GM21576 (cell line): ENCODE measurements at regions not wholly inside any gene's neighbourhood (a gene's known extent, or its start where the extent isn't known, plus 50 kb on each side); places are given as distances from the start of the nearest gene placed in this dataset.
A peak's percentile ranks its signal among the peaks of the same experiment; 100 is the strongest.

Source experiments
- ATAC-seq: cut with Tn5 transposase; IDR thresholded peaks from one replicate; pipeline ENCODE4 v1.9.1; 2021; ENCODE audit warnings: mild to moderate bottlenecking, moderate library complexity; ENCODE audit not compliant: unreplicated experiment

DNA sequence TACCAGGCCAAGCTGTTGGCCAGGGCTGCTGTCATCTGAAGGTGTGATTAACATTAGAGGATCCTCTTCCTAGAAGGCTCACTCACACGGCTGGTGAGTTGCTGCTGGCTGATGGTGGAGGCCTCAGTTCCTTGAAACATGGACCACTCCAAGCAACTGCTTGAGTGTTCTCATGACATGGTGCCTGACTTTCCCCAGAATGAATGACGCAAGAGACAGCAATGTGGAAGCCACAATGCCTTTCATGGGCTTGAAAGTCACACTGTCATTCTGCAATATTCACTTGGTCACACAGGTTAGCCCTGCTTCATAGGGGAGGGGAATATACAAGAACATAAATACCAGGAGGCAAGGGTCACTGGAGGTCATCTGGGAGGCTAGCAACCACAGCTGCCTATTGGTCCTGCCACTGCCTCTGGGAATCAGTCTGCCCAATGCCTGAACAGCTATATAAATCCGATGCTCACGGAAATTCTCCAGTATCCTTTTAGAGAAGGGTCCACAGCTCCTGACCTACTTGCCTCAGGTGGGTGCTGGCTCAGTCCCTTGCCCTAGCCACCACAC lies 97.1 kb upstream of the MAML3 start:
- ATAC-seq = no peak

DNA sequence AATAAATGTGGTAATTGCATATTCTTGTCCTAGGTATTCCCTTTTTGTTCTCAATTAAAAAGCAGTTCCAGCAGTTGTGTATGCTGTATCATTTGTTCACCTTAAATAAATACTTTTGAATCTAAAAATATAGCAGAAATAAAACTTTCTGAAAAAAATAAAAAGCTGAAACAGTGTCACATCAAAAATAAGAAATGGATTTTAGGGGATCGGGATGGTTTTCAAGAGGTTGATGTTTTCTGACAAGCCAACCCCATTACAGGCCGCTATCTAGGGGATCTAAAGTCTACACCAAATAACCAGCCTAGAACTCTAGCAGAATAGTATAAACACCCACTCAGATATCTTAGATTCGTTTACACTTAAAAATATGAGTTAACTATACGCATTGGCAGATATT lies 95.4 kb upstream of the MAML3 start:
- no peak for ATAC-seq

DNA sequence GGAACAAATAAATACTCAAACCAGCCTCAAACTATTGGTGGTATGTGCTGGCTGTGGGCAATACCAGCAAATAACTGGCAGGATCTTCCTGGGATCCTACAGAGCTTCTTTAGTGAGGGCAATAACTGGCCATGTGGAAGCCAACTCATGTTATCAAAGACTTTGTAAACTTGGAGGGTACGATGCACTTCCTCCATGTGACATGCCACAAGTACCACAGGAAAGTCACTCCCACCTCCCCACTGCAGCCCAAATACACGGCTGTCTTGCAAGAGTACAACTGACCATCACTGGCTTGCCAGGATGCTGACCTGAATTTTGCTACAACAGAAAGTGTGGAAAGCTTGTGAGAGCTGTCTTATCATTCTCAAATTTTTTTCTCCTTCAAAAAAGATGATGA lies 93.3 kb upstream of the MAML3 start:
- no peak for ATAC-seq

DNA sequence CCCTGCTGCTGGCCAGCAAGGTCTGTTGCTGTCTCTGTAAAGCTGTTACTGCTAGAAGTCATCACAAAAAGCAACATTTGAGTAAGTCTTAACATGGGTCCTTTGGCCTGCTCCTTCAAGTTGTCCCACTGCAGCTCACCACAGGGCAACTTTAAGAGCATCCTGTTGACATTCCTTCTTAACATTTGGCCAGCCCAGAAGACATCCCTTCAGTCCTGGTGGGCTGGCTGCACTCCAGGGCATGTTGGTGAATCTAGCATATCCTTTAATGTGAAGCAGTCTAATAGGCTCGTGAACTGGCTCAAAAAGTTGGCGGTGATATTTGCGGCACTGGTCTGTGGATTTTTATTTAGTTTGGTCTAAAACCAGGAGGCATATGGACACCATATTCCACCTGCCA lies 92.2 kb upstream of the MAML3 start:
- no peak for ATAC-seq

DNA sequence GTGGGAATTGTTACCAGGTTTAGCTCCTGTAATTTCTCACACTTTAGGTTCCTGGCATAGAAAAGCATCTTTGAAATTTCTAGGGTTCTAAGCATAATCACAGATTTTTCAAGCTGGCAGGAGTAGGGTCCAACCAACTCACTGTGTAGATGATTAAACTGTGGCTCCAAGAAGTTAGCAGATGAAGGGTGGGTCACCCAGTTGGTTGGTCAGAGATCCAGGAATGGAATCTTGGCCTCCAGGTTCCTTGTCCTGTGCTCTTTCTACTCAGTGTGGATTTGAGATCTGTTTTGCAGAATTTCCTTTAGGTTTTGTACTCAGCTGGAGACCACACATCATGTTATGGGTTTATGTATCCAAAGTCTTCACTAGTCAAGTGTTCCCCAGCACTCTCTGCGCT lies 90.3 kb upstream of the MAML3 start:
- no peak for ATAC-seq

DNA sequence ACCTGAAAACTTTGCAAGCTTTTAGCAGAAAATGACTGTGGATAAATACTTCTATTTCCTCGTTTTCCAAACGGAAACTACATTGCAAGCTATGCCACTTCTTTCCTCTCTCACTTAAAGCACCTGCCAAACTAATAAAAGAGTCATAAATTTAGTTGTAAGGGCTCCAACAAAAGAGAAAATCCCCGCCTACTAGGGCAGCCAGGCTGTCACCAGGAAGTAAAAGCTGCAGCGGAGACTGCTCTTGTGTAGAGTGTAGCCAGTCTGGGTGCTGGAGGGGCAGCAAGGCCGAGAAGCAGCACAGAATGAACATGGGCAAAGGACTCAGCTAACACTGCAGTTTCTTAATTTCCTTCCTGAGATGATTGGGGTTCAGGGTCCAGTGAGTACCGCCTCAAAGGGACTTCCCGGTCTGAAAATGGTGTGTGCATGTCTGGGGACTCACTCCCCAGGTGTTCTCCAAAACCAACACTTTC lies 89.3 kb upstream of the MAML3 start:
- peak; percentile 85 for ATAC-seq

DNA sequence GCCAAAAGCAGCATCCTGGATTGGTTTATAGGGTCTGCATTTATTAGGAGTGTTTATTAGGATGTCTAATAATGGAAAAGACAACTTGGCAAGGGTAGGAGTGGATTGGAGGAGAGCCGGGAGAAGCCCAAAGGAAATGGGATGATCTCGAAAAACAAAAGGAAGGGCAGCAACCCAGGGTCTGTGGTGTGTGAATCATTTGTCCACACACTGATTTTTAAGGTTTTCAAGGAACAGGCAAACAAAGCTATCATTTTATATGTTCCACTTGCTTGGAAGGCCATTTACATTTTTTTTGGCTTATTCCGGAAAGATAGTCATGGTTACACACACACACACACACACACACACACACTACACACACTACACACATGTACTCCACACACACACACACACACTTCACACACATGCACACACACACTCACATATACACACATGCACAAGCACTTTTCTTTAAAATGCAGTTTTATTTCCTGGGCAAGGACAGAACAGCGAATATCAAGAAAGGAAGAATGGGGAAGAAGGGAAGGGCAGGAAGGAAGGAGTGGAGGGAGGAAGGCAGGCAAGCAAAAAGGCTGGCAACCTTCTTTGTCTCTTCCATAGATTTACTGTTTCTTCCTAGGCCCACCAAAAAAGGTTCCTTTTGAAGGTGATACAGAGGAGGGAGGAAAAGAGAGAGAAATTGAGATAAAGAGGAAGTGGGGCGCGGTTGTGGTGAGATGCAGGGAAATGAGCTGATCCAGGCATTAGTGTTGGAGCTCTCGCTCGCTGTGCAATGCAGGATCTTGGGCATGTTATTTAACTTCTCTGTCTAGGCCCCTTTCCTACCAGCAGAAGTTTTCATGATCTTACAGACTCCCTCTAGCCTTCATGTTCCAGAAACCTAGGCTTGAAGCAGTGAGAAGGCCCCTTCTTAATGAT lies 88.6 kb upstream of the MAML3 start:
- ATAC-seq = peak; percentile 54

DNA sequence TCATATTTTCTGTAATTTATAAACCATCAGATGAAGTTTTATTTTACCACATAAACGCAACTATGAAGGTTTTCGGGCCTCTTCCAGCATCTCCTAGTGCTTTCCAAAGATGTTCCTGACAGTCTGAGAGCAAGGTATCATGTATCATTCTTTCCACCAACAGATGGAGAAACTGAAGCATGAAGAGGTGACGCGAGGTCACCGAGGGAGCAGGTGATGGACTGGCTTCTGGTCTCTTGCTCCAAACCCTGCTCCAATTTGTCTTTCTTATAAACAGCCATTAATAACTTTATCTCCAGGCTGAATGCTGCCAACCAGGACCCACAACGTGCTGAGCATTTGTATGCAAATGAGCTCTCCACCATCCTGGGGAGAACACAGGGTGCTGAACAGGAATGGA lies 86.3 kb upstream of the MAML3 start:
- no peak for ATAC-seq

DNA sequence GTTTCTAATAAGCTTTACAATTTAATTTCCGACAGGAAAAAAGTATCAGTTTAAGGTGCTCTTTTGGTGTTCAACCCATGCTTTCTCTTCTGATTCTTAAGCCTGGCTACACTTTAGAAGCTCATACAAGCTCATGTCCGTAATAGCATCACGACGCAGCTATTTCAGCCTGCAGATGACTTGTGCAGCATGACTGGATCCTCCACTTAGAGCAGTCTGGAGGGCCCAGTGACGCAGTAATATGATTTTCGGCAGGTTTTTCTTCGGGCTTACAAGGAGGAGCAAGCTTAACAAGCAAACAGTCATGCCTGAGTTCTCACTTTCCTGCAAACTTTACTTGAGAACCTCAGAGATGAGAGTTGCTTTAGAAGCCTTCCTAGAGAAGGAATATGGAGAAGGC lies 85.3 kb upstream of the MAML3 start:
- ATAC-seq = no peak

DNA sequence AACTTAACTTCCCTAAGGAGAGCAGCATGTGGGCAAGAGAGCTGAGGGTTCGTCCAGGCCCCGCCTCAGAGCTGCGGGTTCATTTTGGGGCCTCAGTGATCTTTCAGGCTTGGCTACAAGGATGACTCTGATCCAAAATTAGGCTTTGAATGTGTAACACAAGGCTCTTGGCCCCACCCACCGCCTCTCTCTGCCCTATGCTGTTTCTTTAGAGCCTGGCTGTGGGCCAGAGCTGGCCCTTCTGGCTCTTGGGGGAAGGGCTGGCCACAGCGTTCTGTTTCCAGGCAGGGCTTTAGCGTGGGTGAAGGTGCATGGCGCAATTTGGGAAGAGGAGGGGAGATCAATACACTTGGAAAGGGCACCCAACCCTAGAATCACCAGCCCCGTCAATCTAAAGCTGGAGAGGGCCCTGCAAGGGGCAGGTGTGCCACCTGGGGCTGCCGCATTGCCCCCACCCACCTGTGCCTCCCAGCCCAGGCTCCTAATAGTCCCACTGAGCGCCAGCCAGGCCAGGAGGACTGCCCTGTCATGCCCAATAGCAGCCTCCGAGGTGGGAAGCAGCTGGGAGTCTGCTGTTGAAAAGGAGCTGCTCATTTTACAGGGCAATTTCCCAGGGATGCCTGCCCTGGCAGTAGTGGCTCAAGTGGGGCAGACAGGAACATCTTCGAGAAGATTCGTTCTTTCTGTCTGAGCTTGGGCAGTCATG lies 84.5 kb upstream of the MAML3 start:
- no peak for ATAC-seq

DNA sequence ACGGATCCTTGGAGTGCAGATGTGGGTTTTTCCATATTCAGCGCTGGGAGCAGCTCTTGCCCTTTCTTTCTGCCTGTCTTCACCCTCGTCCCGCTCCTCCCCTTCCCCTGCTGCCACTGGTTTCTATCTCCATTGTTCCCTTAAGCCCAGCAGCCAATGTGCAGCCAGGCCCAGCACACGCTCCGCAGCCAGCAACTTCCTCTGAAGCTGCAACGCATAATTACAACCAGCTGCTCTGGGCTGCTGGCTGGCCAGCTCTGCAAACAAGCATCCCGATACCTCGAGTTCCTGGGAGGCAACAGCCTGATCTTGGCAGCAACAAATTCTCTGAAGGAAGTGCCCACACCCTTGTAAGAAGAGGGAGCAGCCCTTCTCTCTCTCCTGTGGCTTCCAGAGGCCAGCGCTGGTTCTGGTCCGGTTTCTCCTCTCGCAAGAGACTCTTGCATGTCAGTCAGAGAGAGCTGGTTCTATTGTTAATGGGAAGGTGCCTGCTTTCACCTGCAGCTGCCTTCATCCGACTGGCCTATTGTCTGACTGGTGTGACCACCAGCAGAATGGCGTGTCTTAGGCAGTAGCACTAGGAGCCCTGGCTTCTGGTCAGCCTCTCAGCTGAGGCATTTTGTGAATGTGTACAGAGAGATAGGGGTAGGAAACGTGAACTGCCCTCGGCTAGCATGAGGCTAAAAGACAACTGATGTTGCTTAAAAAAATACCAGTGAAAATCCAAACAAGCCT lies 83.8 kb upstream of the MAML3 start:
- no peak for ATAC-seq

DNA sequence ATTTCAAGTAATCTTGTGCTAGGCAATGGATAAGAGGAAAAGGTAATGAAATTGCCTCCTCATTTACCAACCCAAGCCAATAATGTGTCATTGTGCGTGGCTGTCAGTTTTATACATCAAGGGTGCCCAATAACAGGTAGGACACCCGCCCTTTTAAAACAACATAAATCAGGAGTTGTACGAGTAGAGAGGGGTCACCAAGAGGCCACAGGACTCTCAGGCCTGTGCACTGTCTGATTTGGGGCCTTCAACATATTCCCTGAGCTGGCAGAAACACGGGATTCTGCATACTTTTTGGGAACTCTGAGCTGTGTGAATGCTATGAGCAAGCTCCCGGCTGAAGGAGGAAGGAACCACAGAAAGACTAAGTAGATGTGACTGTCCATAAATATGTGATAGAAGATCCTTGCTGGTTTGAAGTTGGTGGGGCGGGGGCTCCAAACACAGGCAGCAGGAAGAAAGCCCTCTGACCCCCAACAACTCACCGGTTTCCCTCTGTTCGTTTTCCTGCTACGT lies 82.7 kb upstream of the MAML3 start:
- ATAC-seq = no peak

DNA sequence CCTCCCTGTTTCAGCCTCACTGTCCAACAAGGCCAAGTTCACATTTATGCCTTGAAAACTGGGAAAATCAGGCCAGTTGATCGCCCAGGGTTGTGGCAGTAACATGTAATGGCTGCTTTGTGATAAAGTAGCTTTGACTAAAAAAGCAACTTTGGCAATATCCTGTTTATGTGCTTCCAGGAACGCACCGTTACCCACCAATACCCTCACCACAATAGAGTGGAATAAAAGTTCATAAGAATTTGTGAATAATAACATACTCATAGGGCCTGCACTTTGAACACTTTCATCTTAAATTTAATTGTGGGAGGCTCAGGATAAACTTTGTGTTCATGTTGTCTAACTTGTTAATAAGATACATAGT lies 80.7 kb upstream of the MAML3 start:
- ATAC-seq = no peak

DNA sequence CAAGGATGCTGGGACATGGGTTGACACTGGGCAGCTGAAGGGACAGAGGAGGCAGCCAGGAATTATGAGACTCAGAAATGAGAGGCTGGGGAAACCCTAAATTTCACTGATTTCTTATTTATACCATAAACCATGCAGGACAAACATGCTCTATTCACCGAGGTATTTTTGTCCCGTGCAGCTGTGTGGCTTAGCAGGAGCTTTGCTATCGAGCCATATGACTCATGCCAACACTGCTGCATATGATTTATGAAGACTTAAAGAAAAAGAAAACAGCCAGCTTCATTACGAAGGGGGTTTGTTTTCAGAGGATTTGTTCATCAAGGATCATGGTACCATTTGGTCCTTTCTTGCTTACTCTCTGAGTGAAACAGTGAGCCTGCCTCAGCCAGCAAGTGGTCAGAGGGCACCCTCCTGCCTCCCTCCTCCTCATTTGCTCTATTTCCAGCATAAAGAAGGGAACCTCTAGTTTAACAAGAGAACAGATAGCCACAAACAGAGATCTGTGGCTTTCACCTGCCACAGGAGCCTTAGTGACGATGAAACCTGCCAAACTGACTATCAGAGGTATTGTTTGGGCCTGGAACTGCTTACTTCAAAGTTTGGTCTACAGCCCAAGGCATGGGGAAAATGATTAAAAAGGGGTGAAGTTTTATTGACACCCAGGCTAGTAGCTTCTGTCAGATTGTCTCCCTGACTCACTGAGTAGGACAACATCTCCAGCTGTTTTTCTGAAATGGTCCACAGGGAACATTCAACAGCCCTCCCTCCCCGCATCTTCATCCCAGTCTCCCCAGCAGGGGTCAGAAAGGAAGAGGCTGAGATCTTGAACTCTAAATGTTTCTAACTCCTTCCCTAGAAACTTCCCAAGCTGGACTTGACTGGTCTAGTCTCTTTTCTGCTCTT lies 80.1 kb upstream of the MAML3 start:
- ATAC-seq = no peak

DNA sequence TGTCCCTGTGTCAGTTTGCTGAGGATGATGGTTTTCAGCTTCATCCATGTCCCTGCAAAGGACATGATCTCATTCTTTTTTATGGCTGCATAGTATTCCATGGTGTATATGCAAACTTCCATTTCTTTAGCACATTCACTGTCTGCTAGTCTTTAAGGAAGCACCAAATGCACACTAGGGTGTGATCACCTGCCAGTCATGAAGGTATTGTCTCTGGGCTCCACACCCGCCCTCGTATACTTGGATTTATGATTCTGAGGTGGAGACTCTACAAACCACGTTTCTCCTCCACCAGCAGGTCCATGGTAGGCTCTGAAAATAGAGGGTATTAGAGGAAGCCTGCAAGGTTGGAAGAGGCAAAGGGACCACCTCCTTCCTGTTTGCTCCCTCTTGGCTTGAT lies 75.9 kb upstream of the MAML3 start:
- no peak for ATAC-seq

DNA sequence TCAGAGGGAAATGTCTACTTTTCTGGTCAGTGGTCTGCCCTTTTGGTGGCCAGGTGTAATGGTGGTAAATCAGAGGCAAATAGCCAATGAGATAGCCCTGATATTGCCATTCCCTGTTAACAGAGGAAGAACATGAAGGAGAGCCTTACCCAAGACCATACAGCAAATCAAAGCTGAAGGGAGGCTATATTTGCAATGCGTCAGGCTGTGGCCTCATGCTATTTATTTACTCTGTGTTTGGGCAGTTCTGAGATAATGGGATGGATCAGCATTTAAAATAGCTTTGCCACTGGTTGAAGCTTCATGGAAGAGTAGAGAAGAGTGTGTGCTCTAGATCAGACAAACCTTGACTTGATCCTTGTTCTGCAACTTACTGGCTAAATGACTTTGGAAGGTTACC lies 73.3 kb upstream of the MAML3 start:
- no peak for ATAC-seq

DNA sequence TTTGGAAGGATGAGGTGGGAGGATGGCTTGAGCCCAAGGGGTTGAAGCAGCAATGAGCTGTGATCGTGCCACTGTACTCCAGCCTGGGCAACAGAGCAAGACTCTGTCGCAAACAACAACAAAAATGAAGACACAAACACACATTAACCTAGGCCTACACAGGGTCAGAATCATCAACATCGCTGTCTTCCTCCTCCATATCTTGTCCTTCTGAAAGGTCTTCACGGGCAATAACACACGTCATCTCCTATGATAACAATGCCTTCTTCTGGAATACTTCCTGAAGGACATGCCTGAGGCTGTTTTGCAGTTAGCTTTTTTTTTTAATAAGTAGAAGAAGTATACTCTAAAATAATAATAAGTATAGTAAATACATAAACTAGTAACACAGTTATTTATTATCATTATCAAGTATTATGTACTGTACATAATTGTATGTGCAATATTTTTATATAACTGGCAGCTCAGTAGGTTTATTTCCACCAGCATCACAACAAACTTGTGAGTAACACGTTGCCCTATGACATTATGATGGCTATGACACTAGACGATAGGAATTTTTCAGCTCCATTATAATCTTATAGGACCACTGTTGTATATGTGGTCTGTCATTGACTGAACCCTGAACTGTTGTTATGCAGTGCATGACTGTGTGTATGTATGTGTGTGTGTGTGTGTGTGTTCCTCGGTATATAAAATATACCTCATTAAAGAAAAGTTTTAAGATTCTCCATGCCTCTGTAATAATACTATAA lies 69.2 kb upstream of the MAML3 start:
- ATAC-seq = no peak

DNA sequence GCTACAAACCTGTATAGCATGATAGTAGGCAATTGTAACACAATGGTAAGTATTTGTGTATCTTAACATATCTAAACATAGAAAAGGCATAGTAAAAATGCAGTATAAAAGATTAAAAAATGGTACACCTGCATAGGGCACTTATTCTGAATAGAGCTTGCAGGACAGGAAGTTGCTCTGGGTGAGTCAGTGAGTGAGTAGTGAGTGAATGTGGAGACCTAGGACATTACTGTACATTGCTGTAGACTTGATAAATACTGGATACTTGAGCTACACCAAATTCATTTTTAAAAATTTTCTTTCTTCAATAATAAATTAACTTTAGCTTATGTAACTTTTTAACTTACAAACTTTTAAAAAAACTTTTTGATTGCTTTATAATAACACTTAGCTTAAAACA lies 68.2 kb upstream of the MAML3 start:
- no peak for ATAC-seq

DNA sequence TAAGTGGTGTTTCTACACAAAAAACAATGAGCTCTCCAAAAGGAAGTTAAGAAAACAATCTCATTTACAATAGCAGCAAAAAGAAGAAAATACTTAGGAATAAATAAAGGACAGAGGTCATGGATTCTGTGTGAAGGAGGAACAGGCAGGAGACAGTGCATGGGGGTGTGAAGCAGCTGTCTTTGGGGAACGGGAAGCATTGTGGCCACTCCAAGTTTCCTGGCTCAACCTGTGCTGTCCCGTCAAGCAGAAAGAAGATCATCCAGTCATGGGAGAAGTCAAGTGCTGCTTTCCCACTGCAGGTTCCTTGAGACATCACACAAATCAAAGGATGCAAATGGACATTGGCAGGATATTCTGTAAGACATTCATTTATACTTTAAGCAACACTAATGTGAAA lies 66.1 kb upstream of the MAML3 start:
- ATAC-seq = no peak
